Mucosa of rectum (tissue), 2 donors: ENCODE measurements at regions not wholly inside any gene's neighbourhood (a gene's known extent, or its start where the extent isn't known, plus 50 kb on each side); places are given as distances from the start of the nearest gene placed in this dataset.

ENCODE experiments used
- H3K27ac ChIP-seq, 2 donors: one replicate each; pipeline ENCODE4 v1.7.0; 2013; ENCODE audit warnings: inconsistent platforms in 2 of 2, low read depth in 2 of 2, low read length in 2 of 2
- H3K27me3 ChIP-seq, 2 donors: one replicate each; pipeline ENCODE4 v1.7.0; 2013; ENCODE audit warnings: low read length in 2 of 2; ENCODE audit not compliant: control insufficient read depth in 2 of 2, insufficient read depth in 2 of 2
- H3K36me3 ChIP-seq, 2 donors: one replicate each; pipeline ENCODE4 v1.7.0; 2013; ENCODE audit warnings: low read length in 2 of 2; ENCODE audit not compliant: control insufficient read depth in 2 of 2, insufficient read depth in 2 of 2
- H3K4me1 ChIP-seq, 2 donors: one replicate each; pipeline ENCODE4 v1.7.0; 2013; ENCODE audit warnings: low read length in 2 of 2, mild to moderate bottlenecking in 1 of 2; ENCODE audit not compliant: control insufficient read depth in 2 of 2, insufficient read depth in 2 of 2
- H3K4me3 ChIP-seq, 2 donors: one replicate each; pipeline ENCODE4 v1.7.0; 2013; ENCODE audit warnings: low read length in 2 of 2
- H3K9ac ChIP-seq, 2 donors: one replicate each; pipeline ENCODE4 v1.7.0; 2013; ENCODE audit warnings: low read length in 2 of 2, low read depth in 1 of 2, mild to moderate bottlenecking in 1 of 2
- H3K9me3 ChIP-seq, 2 donors: one replicate each; pipeline ENCODE4 v1.7.0; 2013; ENCODE audit warnings: low read length in 2 of 2; ENCODE audit not compliant: control insufficient read depth in 2 of 2
- donor health status: healthy.
- donor health status: Normal muscosa, but diverticular disease.

DNA sequence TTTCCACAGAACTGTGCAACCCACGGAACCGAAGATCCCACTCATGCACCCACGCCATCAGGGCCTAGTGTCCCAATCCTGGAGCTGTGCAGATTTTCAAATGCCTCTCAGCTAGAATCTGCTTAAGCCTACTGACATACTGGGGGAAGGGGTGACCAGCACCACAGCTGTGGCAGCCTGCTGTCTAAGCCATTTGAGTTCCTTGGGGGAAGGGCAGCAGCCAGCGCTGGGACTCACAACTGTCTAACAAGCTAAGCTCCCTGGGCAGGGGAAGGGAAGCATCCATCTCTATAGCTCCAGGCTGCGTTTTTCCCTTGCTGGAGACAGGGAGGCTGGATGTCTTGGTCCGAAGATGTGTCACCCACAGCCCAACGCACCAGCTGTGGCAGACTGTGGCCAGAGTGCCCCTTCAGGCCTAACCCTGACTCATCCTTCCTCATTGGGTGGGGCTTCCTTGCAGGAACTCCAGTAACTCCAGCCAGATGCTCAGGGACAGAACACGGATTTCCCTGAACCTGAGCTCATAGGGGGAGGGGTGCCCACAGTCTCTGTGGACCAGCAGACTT lies 194.8 kb downstream of the CHRDL1 start:
- Histone ChIP-seq H3K9me3 (no peaks in the 10 kb centered on the region), H3K9ac (no peak overlapping the region), H3K36me3 (no peaks in the 10 kb centered on the region), H3K27ac (no peak overlapping the region), H3K4me3 (no peak overlapping the region), H3K27me3 (no peaks in the 10 kb centered on the region), H3K4me1 (no peaks in the 10 kb centered on the region)

DNA sequence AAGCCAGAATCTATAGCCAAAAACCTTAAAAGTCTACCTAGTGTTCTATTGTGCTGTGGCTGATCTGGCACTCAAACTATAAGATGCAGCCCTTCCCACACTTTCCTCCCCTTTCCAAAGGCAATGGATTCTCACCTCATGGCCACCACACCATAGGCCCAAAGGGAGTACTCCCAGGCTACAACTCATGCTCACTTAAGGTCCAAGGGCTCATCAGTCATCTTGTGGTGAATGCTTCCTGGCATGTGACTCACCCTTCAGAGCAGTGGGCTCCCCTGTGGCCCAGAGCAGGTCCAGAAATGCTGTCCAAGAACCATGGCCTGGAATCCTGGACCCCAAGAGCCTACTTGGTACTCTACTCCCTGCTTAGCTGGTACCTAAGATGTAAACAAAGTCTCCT lies 181.0 kb downstream of the CHRDL1 start:
- Histone ChIP-seq H3K4me3 (no peak overlapping the region), H3K27me3 (no peaks in the 10 kb centered on the region), H3K9ac (no peak overlapping the region), H3K27ac (no peak overlapping the region), H3K4me1 (no peaks in the 10 kb centered on the region), H3K9me3 (no peaks in the 10 kb centered on the region), H3K36me3 (no peaks in the 10 kb centered on the region)
